Activated CD4-positive, alpha-beta memory T cell treated with anti-CD3 and anti-CD28 coated beads for 36 hours (primary cell): ENCODE measurements at regions not wholly inside any gene's neighbourhood (a gene's known extent, or its start where the extent isn't known, plus 50 kb on each side); places are given as distances from the start of the nearest gene placed in this dataset.

Experiments used
- CTCF ChIA-PET: fragments of 350-600 bp; sonication (Branson Sonifier 250); formaldehyde crosslinking; loops from one replicate; lab custom pipeline; 2021; ENCODE audit warnings: antibody characterized with exemption, inconsistent platforms; lab: Charles Lee
- POLR2A ChIA-PET: fragments of 350-600 bp; sonication (Branson Sonifier 250); formaldehyde crosslinking; loops from one replicate; lab custom pipeline; 2021; ENCODE audit warnings: antibody characterized with exemption; lab: Charles Lee
- DNase-seq: peaks from one replicate; pipeline ENCODE4 v3.0.0-alpha.2; 2020
- H3K27ac Mint-ChIP-seq: one replicate; pipeline ENCODE4 v1.8.0; 2021; ENCODE audit warnings: mixed read lengths
- H3K27me3 Mint-ChIP-seq: one replicate; pipeline ENCODE4 v1.8.0; 2021; ENCODE audit warnings: mixed read lengths
- H3K36me3 Mint-ChIP-seq: one replicate; pipeline ENCODE4 v1.8.0; 2021; ENCODE audit warnings: mixed read lengths
- H3K4me1 Mint-ChIP-seq: one replicate; pipeline ENCODE4 v1.8.0; 2021; ENCODE audit warnings: low read depth, mixed read lengths
- H3K4me3 Mint-ChIP-seq: one replicate; pipeline ENCODE4 v1.8.0; 2021; ENCODE audit warnings: mild to moderate bottlenecking, mixed read lengths
- H3K9me3 Mint-ChIP-seq: one replicate; pipeline ENCODE4 v1.8.0; 2021; ENCODE audit warnings: mixed read lengths
- intact Hi-C: fragments of 100-400 bp; cut with micrococcal nuclease; formaldehyde crosslinking; loops from one replicate; pipeline ENCODE4 v1.15.1; 2023

GRCh38 chr18:46313521-46313920, 209.3 kb downstream of the HAUS1 start:
- ChIA-PET POLR2A (no interaction called here), CTCF (no interaction called here)
- H3K36me3 Mint-ChIP-seq, result no peaks in the 10 kb centered on the region
- no peaks in the 10 kb centered on the region for H3K9me3 Mint-ChIP-seq
- no peaks in the 10 kb centered on the region for H3K4me1 Mint-ChIP-seq
- H3K4me3 Mint-ChIP-seq, result no peak overlapping the region
- intact Hi-C loops, result no loop called here
- no peaks in the 10 kb centered on the region for H3K27me3 Mint-ChIP-seq
- no peak for DNase-seq
- H3K27ac Mint-ChIP-seq, result no peak overlapping the region

- CTCF ChIA-PET, result no interaction called here
These were observed 209.8 kb downstream of the HAUS1 start for GRCh38 chr18:46314011-46314410.

GRCh38 chr18:46315161-46315560, 211.0 kb downstream of the HAUS1 start:
- H3K9me3 Mint-ChIP-seq, result no peaks in the 10 kb centered on the region
- DNase-seq, result no peak
- H3K4me1 Mint-ChIP-seq, result no peaks in the 10 kb centered on the region
- POLR2A ChIA-PET, result no interaction called here
- intact Hi-C loops, result no loop called here
- H3K4me3 Mint-ChIP-seq, result no peak overlapping the region
- CTCF ChIA-PET, result interaction anchor here (0.7 kb wide), 1 partner anchor 142 kb away, joined by 3 read pairs; a partner anchor contains a TSS
- no peaks in the 10 kb centered on the region for H3K36me3 Mint-ChIP-seq
- H3K27me3 Mint-ChIP-seq, result no peaks in the 10 kb centered on the region
- no peak overlapping the region for H3K27ac Mint-ChIP-seq

More at GRCh38 chr18:46314011-46314410, 209.8 kb downstream of the HAUS1 start:
- intact Hi-C loops, result no loop called here
- no peak for DNase-seq
- Mint-ChIP-seq H3K4me3 (no peak overlapping the region), H3K4me1 (no peaks in the 10 kb centered on the region), H3K36me3 (no peaks in the 10 kb centered on the region), H3K27ac (no peak overlapping the region), H3K9me3 (no peaks in the 10 kb centered on the region), H3K27me3 (no peaks in the 10 kb centered on the region)
- POLR2A ChIA-PET, result no interaction called here

- Mint-ChIP-seq H3K27ac (no peak overlapping the region), H3K4me3 (no peak overlapping the region), H3K36me3 (no peaks in the 10 kb centered on the region), H3K9me3 (no peaks in the 10 kb centered on the region), H3K27me3 (no peaks in the 10 kb centered on the region), H3K4me1 (no peaks in the 10 kb centered on the region)
- intact Hi-C loops, result no loop called here
- DNase-seq, result no peak
- ChIA-PET CTCF (no interaction called here), POLR2A (no interaction called here)
These were observed 214.2 kb downstream of the HAUS1 start for GRCh38 chr18:46318356-46318755.

- H3K4me3 Mint-ChIP-seq, result no peak overlapping the region
- intact Hi-C loops, result no loop called here
- ChIA-PET POLR2A (no interaction called here), CTCF (no interaction called here)
- DNase-seq, result no peak
- H3K27me3 Mint-ChIP-seq, result no peaks in the 10 kb centered on the region
- H3K27ac Mint-ChIP-seq, result no peak overlapping the region
- H3K4me1 Mint-ChIP-seq, result peaks cover 7% of the 10 kb centered on the region
- H3K36me3 Mint-ChIP-seq, result no peaks in the 10 kb centered on the region
- no peaks in the 10 kb centered on the region for H3K9me3 Mint-ChIP-seq
These were observed 215.6 kb downstream of the HAUS1 start for GRCh38 chr18:46319783-46320182.

- Mint-ChIP-seq H3K27ac (no peak overlapping the region), H3K4me3 (no peak overlapping the region), H3K36me3 (no peaks in the 10 kb centered on the region), H3K27me3 (no peaks in the 10 kb centered on the region), H3K9me3 (no peaks in the 10 kb centered on the region), H3K4me1 (peaks cover 9% of the 10 kb centered on the region)
- intact Hi-C loops, result no loop called here
- ChIA-PET CTCF (no interaction called here), POLR2A (no interaction called here)
- DNase-seq, result no peak
These were observed 216.1 kb downstream of the HAUS1 start for GRCh38 chr18:46320297-46320696.

GRCh38 chr18:46320928-46321711, 216.9 kb downstream of the HAUS1 start:
- H3K27me3 Mint-ChIP-seq, result no peaks in the 10 kb centered on the region
- no peak overlapping the region for H3K27ac Mint-ChIP-seq
- CTCF ChIA-PET, result no interaction called here
- H3K36me3 Mint-ChIP-seq, result no peaks in the 10 kb centered on the region
- POLR2A ChIA-PET, result no interaction called here
- no peak overlapping the region for H3K4me3 Mint-ChIP-seq
- H3K9me3 Mint-ChIP-seq, result no peaks in the 10 kb centered on the region
- intact Hi-C loops, result no loop called here
- no peak for DNase-seq
- H3K4me1 Mint-ChIP-seq, result peaks cover 9% of the 10 kb centered on the region

GRCh38 chr18:46321955-46322354, 217.8 kb downstream of the HAUS1 start:
- no peak for DNase-seq
- no peak overlapping the region for H3K27ac Mint-ChIP-seq
- ChIA-PET CTCF (no interaction called here), POLR2A (no interaction called here)
- no peaks in the 10 kb centered on the region for H3K9me3 Mint-ChIP-seq
- H3K36me3 Mint-ChIP-seq, result no peaks in the 10 kb centered on the region
- no peaks in the 10 kb centered on the region for H3K27me3 Mint-ChIP-seq
- intact Hi-C loops, result no loop called here
- H3K4me3 Mint-ChIP-seq, result no peak overlapping the region
- H3K4me1 Mint-ChIP-seq, result peaks cover 9% of the 10 kb centered on the region

- Mint-ChIP-seq H3K36me3 (no peaks in the 10 kb centered on the region), H3K4me1 (peaks cover 9% of the 10 kb centered on the region), H3K27ac (no peak overlapping the region), H3K4me3 (no peak overlapping the region), H3K9me3 (no peaks in the 10 kb centered on the region), H3K27me3 (no peaks in the 10 kb centered on the region)
- POLR2A ChIA-PET, result interaction anchor here (0.6 kb wide), 1 partner anchor 65 kb away, joined by 4 read pairs; no protein-coding TSS in a partner anchor
- intact Hi-C loops, result no loop called here
- CTCF ChIA-PET, result no interaction called here
- DNase-seq, result no peak
These were observed 218.3 kb downstream of the HAUS1 start for GRCh38 chr18:46322411-46322891.

GRCh38 chr18:46322941-46323340, 218.8 kb downstream of the HAUS1 start:
- ChIA-PET CTCF (no interaction called here), POLR2A (interaction anchor here (0.6 kb wide), 1 partner anchor 65 kb away, joined by 4 read pairs; no protein-coding TSS in a partner anchor)
- Mint-ChIP-seq H3K4me3 (no peak overlapping the region), H3K27me3 (no peaks in the 10 kb centered on the region), H3K36me3 (no peaks in the 10 kb centered on the region), H3K4me1 (peaks cover 9% of the 10 kb centered on the region), H3K27ac (no peak overlapping the region), H3K9me3 (no peaks in the 10 kb centered on the region)
- no peak for DNase-seq
- intact Hi-C loops, result no loop called here

GRCh38 chr18:46324087-46324955, 220.1 kb downstream of the HAUS1 start:
- H3K27ac Mint-ChIP-seq, result no peak overlapping the region
- CTCF ChIA-PET, result no interaction called here
- no peaks in the 10 kb centered on the region for H3K27me3 Mint-ChIP-seq

GRCh38 chr18:46325895-46326294, 221.7 kb downstream of the HAUS1 start:
- no peaks in the 10 kb centered on the region for H3K36me3 Mint-ChIP-seq
- intact Hi-C loops, result no loop called here
- H3K27me3 Mint-ChIP-seq, result peaks cover 1% of the 10 kb centered on the region
- no peak overlapping the region for H3K27ac Mint-ChIP-seq
- ChIA-PET POLR2A (no interaction called here), CTCF (no interaction called here)
- peaks cover 9% of the 10 kb centered on the region for H3K4me1 Mint-ChIP-seq
- no peak overlapping the region for H3K4me3 Mint-ChIP-seq
- no peaks in the 10 kb centered on the region for H3K9me3 Mint-ChIP-seq
- no peak for DNase-seq

More at GRCh38 chr18:46324087-46324955, 220.1 kb downstream of the HAUS1 start:
- H3K36me3 Mint-ChIP-seq, result no peaks in the 10 kb centered on the region
- no peak overlapping the region for H3K4me3 Mint-ChIP-seq
- peaks cover 9% of the 10 kb centered on the region for H3K4me1 Mint-ChIP-seq
- intact Hi-C loops, result no loop called here
- DNase-seq, result no peak
- H3K9me3 Mint-ChIP-seq, result no peaks in the 10 kb centered on the region
- POLR2A ChIA-PET, result no interaction called here
